Osteoblast (primary cell): ENCODE measurements at regions not wholly inside any gene's neighbourhood (a gene's known extent, or its start where the extent isn't known, plus 50 kb on each side); places are given as distances from the start of the nearest gene placed in this dataset.
A peak's percentile ranks its signal among the peaks of the same experiment; 100 is the strongest.

Experiments
- DNase-seq: peaks from one replicate; pipeline ENCODE4 v3.0.0; 2011; ENCODE audit warnings: low spot score, mixed read lengths; ENCODE audit not compliant: insufficient read length; ENCODE audit errors: missing footprints
- H2AFZ ChIP-seq: 2 replicates; pipeline ENCODE4 v1.6.0; 2011; ENCODE audit warnings: mild to moderate bottlenecking, low read length
- H3K27ac ChIP-seq: 2 replicates; pipeline ENCODE4 v1.5.1; 2011; ENCODE audit warnings: mild to moderate bottlenecking, low read depth, low read length, moderate library complexity
- H3K27me3 ChIP-seq: 2 replicates; pipeline ENCODE4 v1.6.0; 2012; ENCODE audit warnings: mild to moderate bottlenecking, control low read depth, inconsistent platforms, low read length, moderate library complexity; ENCODE audit not compliant: insufficient read depth
- H3K36me3 ChIP-seq: 2 replicates; pipeline ENCODE4 v1.5.1; 2011; ENCODE audit warnings: mild to moderate bottlenecking, low read length, control low read depth, moderate library complexity; ENCODE audit not compliant: insufficient read depth
- H3K4me1 ChIP-seq: 2 replicates; pipeline ENCODE4 v1.5.1; 2011; ENCODE audit warnings: mild to moderate bottlenecking, low read length, control low read depth, moderate library complexity; ENCODE audit not compliant: insufficient read depth
- H3K4me2 ChIP-seq: 2 replicates; pipeline ENCODE4 v1.6.0; 2011; ENCODE audit warnings: mild to moderate bottlenecking, low read length; ENCODE audit not compliant: insufficient read depth
- H3K4me3 ChIP-seq: fragments of 200-600 bp; sonication (generic); 3 replicates; pipeline ENCODE4 v1.5.1; 2012; ENCODE audit warnings: mild to moderate bottlenecking, low read length, inconsistent platforms; ENCODE audit not compliant: insufficient read depth
- H3K79me2 ChIP-seq: 2 replicates; pipeline ENCODE4 v1.6.0; 2012; ENCODE audit warnings: mild to moderate bottlenecking, low read length, control low read depth, inconsistent platforms; ENCODE audit not compliant: insufficient read depth
- H3K9me3 ChIP-seq: 2 replicates; pipeline ENCODE4 v1.5.1; 2011; ENCODE audit warnings: low read depth, low read length, control low read depth
- H4K20me1 ChIP-seq: 2 replicates; pipeline ENCODE4 v1.6.0; 2012; ENCODE audit warnings: mild to moderate bottlenecking, low read length, control low read depth; ENCODE audit not compliant: insufficient read depth
- CTCF ChIP-seq: IDR thresholded peaks from 2 replicates; pipeline ENCODE4 v1.5.1; 2011; ENCODE audit warnings: mild to moderate bottlenecking, low read depth, low read length, moderate library complexity; ENCODE audit errors: extremely low read depth

- Histone ChIP-seq H2AFZ (no peak overlapping the region), H4K20me1 (no peaks in the 10 kb centered on the region), H3K9me3 (no peaks in the 10 kb centered on the region), H3K4me1 (no peaks in the 10 kb centered on the region), H3K27me3 (no peaks in the 10 kb centered on the region), H3K4me3 (no peak overlapping the region), H3K79me2 (no peaks in the 10 kb centered on the region), H3K4me2 (no peak overlapping the region), H3K27ac (no peak overlapping the region), H3K36me3 (no peaks in the 10 kb centered on the region)
- TF ChIP-seq CTCF: no peak
- DNase-seq: no peak
Measured at GRCh38 chr11:115652094-115652493, 147.9 kb upstream of the CADM1 start.

GRCh38 chr11:115649461-115649860 is 145.2 kb upstream of the CADM1 start:
- H3K4me1 ChIP-seq: no peaks in the 10 kb centered on the region
- DNase-seq: no peak
- TF ChIP-seq CTCF: no peak
- H3K4me3 ChIP-seq: no peak overlapping the region
- H4K20me1 ChIP-seq: no peaks in the 10 kb centered on the region
- no peaks in the 10 kb centered on the region for H3K36me3 ChIP-seq
- no peak overlapping the region for H2AFZ ChIP-seq
- no peaks in the 10 kb centered on the region for H3K27me3 ChIP-seq
- no peaks in the 10 kb centered on the region for H3K79me2 ChIP-seq
- no peak overlapping the region for H3K27ac ChIP-seq
- no peak overlapping the region for H3K4me2 ChIP-seq
- no peaks in the 10 kb centered on the region for H3K9me3 ChIP-seq

- no peak overlapping the region for H2AFZ ChIP-seq
- TF ChIP-seq CTCF: no peak
- no peaks in the 10 kb centered on the region for H3K36me3 ChIP-seq
- H3K4me3 ChIP-seq: no peak overlapping the region
- H3K4me2 ChIP-seq: no peak overlapping the region
- no peaks in the 10 kb centered on the region for H4K20me1 ChIP-seq
- no peaks in the 10 kb centered on the region for H3K79me2 ChIP-seq
- no peaks in the 10 kb centered on the region for H3K4me1 ChIP-seq
- no peaks in the 10 kb centered on the region for H3K9me3 ChIP-seq
- no peaks in the 10 kb centered on the region for H3K27me3 ChIP-seq
- H3K27ac ChIP-seq: no peak overlapping the region
- peak; percentile 60 for DNase-seq
Measured at GRCh38 chr11:115645631-115646317, 141.6 kb upstream of the CADM1 start.

GRCh38 chr11:115644856-115645255 is 140.6 kb upstream of the CADM1 start:
- Histone ChIP-seq H3K79me2 (no peaks in the 10 kb centered on the region), H3K4me3 (no peak overlapping the region), H4K20me1 (no peaks in the 10 kb centered on the region), H3K36me3 (no peaks in the 10 kb centered on the region), H3K4me1 (no peaks in the 10 kb centered on the region), H3K27ac (no peak overlapping the region), H3K9me3 (no peaks in the 10 kb centered on the region), H2AFZ (no peak overlapping the region), H3K4me2 (no peak overlapping the region), H3K27me3 (no peaks in the 10 kb centered on the region)
- TF ChIP-seq CTCF: no peak
- no peak for DNase-seq
